RCC 7860 (cell line): ENCODE measurements at regions not wholly inside any gene's neighbourhood (a gene's known extent, or its start where the extent isn't known, plus 50 kb on each side); places are given as distances from the start of the nearest gene placed in this dataset.

Experiments used
- DNase-seq: peaks from one replicate; pipeline ENCODE4 v3.0.0-alpha.2; 2015; ENCODE audit warnings: low spot score
- FAIRE-seq: peaks from 2 replicates; lab custom pipeline; 2012; peaks lifted over from hg19 to GRCh38; lab: Jason Lieb, UNC

- DNase-seq (no peak), FAIRE-seq (no peak)
These were observed 210.8 kb upstream of the C1orf174 start for GRCh38 chr1:4110888-4111287.

- FAIRE-seq (no peak), DNase-seq (no peak)
These were observed 213.8 kb upstream of the C1orf174 start for GRCh38 chr1:4113897-4114296.

GRCh38 chr1:4115191-4115900 is 215.3 kb upstream of the C1orf174 start:
- DNase-seq (no peak), FAIRE-seq (no peak)

- FAIRE-seq: no peak
- no peak for DNase-seq
These were observed 217.1 kb upstream of the C1orf174 start for GRCh38 chr1:4117196-4117595.

- no peak for FAIRE-seq
- DNase-seq: no peak
These were observed 218.9 kb upstream of the C1orf174 start for GRCh38 chr1:4118746-4119515.

GRCh38 chr1:4119516-4120220 is 219.6 kb upstream of the C1orf174 start:
- DNase-seq: no peak
- FAIRE-seq: no peak

GRCh38 chr1:4120557-4121292 is 220.7 kb upstream of the C1orf174 start:
- DNase-seq (no peak), FAIRE-seq (no peak)

GRCh38 chr1:4121293-4121684 is 221.2 kb upstream of the C1orf174 start:
- FAIRE-seq (no peak), DNase-seq (no peak)

GRCh38 chr1:4121834-4122512 is 221.9 kb upstream of the C1orf174 start:
- DNase-seq (no peak), FAIRE-seq (no peak)

GRCh38 chr1:4122513-4123160 is 222.6 kb upstream of the C1orf174 start:
- DNase-seq: no peak
- no peak for FAIRE-seq

- no peak for FAIRE-seq
- no peak for DNase-seq
These were observed 224.6 kb upstream of the C1orf174 start for GRCh38 chr1:4124631-4125145.

- FAIRE-seq: no peak
- no peak for DNase-seq
These were observed 226.2 kb upstream of the C1orf174 start for GRCh38 chr1:4126251-4126650.

- FAIRE-seq (no peak), DNase-seq (no peak)
These were observed 226.9 kb upstream of the C1orf174 start for GRCh38 chr1:4126731-4127591.

GRCh38 chr1:4127592-4128140 is 227.6 kb upstream of the C1orf174 start:
- FAIRE-seq: no peak
- DNase-seq: no peak

GRCh38 chr1:4128616-4129015 is 228.5 kb upstream of the C1orf174 start:
- no peak for DNase-seq
- FAIRE-seq: no peak

GRCh38 chr1:4129693-4130092 is 229.6 kb upstream of the C1orf174 start:
- DNase-seq (no peak), FAIRE-seq (no peak)

- FAIRE-seq (no peak), DNase-seq (no peak)
These were observed 230.0 kb upstream of the C1orf174 start for GRCh38 chr1:4130096-4130495.

GRCh38 chr1:4131734-4132133 is 231.7 kb upstream of the C1orf174 start:
- FAIRE-seq (no peak), DNase-seq (no peak)
